ENCODE measurements at regions not wholly inside any gene's neighbourhood (a gene's known extent, or its start where the extent isn't known, plus 50 kb on each side); places are given as distances from the start of the nearest gene placed in this dataset.

- TF ChIP-seq, protein P1, sequence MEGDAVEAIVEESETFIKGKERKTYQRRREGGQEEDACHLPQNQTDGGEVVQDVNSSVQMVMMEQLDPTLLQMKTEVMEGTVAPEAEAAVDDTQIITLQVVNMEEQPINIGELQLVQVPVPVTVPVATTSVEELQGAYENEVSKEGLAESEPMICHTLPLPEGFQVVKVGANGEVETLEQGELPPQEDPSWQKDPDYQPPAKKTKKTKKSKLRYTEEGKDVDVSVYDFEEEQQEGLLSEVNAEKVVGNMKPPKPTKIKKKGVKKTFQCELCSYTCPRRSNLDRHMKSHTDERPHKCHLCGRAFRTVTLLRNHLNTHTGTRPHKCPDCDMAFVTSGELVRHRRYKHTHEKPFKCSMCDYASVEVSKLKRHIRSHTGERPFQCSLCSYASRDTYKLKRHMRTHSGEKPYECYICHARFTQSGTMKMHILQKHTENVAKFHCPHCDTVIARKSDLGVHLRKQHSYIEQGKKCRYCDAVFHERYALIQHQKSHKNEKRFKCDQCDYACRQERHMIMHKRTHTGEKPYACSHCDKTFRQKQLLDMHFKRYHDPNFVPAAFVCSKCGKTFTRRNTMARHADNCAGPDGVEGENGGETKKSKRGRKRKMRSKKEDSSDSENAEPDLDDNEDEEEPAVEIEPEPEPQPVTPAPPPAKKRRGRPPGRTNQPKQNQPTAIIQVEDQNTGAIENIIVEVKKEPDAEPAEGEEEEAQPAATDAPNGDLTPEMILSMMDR (IDR thresholded peaks at IDR 0.05) = no peak
- TF ChIP-seq POLR2A (IDR thresholded peaks at IDR 0.05) = no peak
Observed at GRCh38 chr12:69168828-69169227, 70.5 kb upstream of the CPSF6 start.
